Right hindlimb (tissue), 1 donor: ENCODE measurements at regions not wholly inside any gene's neighbourhood (a gene's known extent, or its start where the extent isn't known, plus 50 kb on each side); places are given as distances from the start of the nearest gene placed in this dataset.
"Not testable (repeated sequence)": the region's sequence is repeated elsewhere in the genome, so short reads cannot be mapped to it uniquely, and the experiment has no call there.

Source experiments
- DNase-seq: peaks from one replicate; pipeline ENCODE4 v3.0.0-alpha.2; 2018

DNA sequence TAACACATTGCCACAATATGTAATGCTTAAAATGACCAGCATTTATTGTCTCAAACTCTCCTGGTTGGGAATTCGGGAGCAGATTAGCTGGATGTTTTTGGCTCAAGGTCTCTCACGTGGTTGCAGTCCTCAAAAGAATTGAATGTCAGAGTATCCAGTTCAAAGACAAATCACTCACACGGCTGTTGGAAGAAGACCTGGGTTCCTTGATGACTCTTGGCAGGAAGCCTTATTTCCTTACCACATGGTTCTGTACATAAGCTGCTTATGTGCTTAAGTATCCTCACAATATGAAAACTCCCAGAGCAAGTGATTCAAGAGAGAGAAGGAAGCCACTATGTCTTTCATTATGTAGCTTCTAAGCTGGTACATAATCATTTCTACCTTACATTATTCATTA, 230.3 kb upstream of the PTPRD start:
- DNase-seq: peak; percentile 32

DNA sequence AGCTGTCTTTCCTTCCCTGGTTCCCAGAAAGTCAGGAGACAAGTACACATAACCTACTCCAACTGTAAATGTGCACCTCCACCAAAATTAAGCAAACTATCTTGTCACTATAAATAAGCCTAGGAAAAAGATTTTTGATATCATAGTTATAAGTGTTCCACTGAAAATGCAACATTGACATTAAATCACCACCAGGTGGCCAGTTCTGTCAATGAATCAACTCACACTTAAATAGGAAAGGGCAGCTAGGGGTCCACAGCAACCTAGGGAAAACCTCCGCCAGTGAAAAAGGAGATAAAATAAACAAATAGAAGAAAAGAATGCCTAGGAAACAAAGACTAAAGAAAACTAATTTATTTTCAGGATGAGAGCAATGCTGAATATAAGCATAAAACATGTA, 243.0 kb upstream of the PTPRD start:
- no peak for DNase-seq

DNA sequence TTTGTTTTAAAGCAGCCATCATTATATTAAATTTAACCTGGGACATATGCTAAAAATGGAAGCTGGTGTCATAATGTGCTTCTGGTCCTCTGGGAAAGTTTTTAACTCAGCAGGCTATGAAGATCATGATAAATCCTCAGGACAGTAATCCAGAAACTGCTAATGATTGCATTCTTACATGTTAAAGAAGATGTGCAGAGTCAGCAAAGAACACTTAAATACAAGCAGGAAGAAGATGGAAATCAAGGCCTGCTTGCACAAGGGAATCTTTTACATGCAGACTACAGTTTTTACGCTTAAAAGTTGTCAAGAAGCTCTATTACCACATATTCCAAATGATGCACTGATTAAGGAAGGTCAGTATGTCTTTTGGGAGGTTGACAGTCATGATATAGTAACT, 246.0 kb upstream of the PTPRD start:
- DNase-seq: no peak

DNA sequence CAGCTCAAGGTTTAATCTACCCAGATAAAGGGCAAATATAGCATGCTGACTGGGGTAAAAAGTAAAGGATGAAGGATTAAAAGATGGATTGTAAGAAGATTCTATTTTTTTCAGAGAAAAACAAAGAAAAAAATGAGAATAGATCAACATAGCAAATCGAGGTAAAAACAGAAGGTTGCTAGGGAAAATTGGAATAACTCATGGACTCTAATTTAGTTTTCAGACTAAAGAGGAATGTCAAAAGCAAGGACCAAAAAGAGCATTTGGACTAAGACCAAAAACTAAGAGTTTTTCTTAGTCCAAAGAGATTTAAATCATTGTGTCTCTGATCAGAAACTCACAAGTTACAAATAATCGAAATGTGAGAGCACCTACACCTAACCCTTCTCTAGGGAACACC, 250.7 kb upstream of the PTPRD start:
- no peak for DNase-seq

DNA sequence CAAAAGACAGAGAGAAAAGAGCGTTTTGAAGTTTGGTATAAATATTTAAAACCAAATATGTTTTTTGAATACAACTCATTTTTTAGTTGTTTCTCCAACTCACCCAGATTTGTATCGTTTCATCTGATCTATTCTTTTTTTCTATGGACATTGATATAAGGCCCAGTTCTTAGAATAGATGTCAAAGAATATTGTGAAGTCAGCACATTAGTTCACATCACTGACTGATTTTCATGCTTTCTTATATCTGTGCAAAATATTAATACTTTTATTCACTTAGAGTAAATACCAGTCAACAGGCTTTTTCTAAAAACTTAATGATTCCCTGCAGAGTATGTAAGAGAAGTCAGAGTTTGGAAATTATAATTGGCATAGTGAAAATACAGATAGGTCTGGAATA, 254.4 kb upstream of the PTPRD start:
- no peak for DNase-seq

DNA sequence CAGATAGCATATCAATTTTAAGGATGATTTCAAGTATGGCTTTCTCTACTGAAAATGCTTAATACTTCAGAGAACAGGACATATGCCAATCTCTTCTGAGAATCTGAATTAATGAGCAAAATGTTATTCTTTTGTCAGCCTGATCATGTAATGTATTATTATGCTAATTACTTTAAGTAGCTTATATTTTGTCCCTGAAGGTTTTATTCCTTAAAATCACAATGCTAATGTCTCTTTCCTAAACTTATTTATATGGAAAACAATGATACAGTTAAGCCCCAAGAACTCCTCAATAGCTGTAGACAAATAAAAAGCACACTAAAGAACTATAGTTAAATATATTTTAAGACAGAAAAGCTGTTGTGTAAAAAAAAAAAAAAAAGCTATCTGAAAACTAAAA, 256.9 kb upstream of the PTPRD start:
- no peak for DNase-seq

DNA sequence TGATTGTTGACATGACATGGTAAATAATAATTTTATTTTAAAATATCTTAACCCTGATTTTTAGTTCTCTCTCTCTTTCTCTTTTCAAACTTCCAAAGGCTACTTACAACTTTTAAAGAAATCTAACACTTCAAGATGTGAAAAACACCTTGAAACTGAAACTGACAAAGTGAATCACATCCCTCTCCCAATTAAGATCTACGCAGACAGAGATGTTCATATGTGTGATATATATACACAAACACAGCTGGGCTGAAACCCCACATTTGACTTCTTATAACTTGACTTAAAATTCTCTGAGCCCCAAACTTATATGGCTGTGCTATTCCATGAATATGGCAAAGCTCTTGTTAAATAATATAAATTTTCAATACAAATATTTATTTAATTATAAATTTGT, 261.2 kb upstream of the PTPRD start:
- no peak for DNase-seq

DNA sequence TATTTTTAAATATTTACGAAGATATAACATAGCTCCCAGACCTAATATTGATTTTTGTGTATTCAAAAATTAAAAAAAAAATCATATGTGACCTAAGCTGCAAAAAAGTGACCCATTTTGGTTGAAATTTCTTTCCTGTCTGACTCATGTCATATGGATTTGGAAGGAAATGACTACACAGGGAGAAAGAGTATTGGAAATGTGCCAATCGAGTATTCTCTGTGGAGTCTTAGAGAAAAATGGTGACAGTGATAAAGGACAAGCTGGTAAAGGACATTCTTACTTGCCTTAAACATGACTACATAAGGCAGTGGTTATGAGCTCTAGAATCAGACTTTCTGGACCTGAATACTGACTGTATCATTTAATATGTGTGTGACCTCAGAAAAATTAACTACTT, 262.9 kb upstream of the PTPRD start:
- no peak for DNase-seq

DNA sequence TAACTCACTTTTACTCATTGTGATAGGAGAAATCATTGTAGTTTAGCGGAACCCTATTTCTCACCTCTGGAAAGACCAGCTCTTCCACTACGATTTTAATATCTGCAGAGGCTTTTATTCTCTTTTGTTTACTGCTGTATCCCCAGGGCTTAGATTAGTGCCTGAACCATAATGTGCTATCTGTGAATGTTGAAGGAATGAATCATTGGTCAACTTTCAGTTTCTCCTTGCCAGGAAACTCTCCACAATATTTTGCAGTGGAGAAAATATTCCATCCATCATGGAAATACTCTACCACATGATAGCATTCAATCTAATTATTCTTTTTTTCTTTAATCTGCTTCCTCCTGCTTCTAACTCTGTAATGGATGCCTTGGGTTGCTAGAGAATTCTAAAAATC, 263.5 kb upstream of the PTPRD start:
- DNase-seq: no peak

DNA sequence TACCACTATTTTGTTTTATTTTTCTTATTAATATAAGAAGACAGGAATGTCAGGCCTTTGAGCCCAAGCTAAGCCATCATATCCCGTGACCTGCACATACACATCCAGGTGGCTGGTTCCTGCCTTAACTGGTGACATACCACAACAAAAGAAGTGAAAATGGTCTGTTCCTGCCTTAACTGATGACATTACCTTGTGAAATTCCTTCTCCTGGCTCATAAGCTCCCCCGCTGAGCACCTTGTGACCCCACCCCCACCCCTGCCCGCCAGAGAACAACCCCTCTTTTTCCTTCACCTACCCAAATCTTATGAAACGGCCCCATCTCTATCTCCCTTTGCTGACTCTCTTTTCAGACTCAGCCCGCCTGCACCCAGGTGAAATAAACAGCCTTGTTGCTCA, 277.5 kb upstream of the PTPRD start:
- not testable (repeated sequence) for DNase-seq

DNA sequence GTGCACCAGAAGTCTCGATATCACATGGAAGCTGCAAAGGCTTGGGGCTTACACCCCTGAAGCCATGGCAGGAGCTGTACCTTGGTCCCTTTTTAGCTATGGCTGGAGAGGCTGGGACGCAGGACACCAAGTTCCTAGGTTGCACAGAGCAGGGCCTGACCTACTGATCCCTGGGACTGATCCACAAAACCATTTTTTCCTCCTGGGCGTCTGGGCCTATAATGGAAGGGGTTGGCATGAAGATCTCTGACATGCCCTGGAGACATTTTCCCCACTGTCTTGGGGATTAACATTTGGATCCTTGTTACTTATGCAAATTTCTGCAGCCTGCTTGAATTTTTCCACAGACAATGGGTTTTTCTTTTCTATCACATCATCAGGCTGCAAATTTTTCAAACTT, 286.7 kb upstream of the PTPRD start:
- DNase-seq: no peak

DNA sequence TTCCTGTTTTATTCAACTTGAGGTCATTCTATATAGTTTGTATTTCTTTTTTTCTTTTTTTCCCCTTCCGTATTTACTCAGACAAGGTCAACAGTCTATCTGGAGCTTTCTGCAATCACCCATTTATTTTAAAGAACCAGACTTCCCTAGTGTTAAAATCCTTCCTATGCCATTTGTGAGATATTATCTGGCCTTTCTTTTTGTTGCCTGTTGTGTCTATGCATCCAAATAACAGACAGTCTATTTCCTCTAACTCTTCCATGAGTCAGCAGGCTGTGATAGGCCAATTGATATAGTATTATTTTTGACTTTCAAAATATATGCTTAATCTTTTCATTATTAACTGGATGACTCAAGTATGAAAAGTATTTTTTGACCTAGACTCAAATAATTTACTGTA, 291.2 kb upstream of the PTPRD start:
- DNase-seq: no peak

DNA sequence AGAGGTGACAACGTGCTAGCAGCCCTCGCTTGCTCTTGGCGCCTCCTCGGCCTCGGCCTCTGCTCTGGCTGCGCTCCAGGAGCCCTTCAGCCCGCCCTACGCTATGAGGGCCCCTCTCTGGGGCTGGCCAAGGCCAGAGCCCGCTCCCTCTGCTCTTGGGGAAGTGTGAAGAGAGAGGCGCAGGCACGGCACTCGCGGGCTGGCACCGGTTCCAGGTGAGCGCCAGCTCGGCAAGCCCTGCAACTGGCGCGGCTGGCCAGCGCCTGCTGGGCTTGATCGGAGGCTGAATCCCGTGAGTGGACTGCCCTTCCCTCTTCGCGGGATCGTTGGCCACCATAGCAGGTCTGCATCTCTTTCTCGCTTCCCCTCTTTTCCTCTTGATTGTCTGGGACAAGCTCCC, 298.0 kb upstream of the PTPRD start:
- DNase-seq: no peak

DNA sequence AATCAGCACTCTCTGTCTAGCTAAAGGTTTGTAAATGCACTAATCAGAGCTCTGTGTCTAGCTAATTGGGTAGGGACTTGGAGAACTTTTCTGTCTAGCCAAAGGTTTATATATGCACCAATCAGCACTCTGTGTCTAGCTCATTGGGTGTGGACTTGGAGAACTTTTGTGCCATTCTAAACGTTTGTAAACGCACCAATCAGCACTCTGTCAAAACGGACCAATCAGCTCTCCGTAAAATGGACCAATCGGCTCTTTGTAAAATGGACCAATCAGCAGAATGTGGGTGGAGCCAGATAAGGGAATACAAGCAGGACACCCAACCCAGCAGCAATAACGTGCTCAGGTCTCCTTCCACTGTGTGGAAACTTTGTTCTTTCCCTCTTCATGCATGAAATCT, 298.6 kb upstream of the PTPRD start:
- no peak for DNase-seq

DNA sequence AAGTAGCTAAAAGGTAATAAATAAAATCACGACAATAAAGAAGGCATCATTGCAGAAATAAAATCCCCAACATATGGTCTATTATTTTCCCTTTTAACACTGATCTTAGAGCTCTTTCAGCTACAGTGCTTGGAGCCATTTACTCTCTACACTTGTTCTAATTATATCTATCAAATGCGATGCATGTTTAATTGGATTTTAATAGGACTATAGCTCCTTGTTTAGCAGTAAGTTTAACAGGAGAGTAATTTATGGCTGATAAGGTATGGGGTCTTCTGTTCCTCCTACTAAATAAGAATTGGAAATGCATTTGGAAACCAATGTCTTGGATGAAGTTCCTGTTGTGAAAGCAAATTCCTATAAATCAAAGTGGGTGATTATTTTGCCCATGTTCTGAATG, 304.2 kb upstream of the PTPRD start:
- no peak for DNase-seq

DNA sequence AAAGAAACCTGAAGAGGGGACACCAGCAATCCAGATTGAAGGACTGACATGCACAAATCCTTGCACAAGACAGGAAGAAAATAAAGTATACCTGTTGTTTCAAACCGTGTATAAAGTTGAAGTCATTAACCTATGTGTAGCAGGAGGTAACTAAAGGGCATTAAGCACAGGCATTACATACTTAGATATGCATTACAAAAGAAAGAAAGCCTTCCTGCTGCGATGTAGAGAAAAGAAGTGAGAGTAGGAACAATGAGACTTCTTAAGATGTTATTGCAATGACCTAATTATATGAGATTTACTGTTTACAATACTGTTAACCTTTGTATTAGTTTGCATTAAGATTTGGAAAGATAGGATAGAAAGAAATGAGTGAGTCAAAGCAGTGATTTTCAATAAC, 308.9 kb upstream of the PTPRD start:
- DNase-seq: no peak

DNA sequence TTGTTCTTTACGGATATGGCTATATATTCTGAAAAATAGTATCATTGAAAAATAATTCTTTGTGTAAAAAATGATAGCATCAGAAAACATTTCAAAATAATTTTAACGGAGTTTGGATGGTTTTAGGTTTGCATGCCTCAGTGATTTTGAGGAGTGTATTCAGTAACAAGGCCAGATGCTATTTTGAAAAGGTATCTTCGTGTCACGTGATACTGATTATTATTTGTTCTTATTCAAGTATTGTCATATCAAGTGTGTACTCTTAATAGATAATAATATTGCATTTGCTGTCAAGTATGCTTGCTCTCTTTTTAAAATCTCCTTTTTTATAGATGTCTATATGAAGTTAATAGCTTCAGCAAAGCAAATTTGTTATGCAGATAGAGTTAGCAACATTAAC, 313.1 kb upstream of the PTPRD start:
- no peak for DNase-seq

DNA sequence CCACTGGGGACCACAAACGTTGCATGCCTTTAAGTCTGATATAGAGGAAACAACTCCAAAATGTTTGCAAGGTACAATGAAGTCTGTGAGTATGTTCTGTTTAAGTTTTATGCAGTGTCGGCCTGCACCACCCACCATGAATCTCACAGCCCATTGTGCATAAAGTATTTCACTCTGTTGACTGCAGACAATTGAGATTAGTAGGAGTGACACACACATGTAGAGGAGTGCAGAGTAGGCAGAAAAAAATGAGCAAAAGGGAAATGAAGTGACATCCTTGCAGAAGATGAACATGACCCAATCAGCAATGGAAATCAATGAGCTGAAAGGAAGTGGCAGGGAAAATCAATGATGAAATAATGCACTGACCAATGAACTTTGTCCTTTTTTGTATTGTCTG, 315.6 kb upstream of the PTPRD start:
- no peak for DNase-seq

DNA sequence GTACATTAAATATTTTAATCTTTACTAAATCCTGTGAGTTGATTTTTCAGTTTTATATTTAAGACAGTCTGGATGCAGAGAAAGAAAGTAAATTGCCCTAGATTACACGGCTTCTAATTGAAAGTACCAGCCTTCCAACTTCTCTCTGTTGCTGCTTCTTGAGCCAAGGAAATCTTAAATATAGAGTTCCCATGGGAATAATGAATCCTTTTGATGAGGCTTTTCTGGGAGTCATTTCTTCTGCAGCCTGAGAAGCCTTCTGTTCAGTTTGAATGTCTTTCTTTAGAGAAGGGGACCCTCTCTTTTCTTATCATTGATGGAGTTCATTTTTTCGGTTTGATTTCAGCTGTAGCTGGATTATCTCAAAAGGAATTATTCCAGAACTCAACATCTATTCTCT, 317.3 kb upstream of the PTPRD start:
- DNase-seq: no peak

DNA sequence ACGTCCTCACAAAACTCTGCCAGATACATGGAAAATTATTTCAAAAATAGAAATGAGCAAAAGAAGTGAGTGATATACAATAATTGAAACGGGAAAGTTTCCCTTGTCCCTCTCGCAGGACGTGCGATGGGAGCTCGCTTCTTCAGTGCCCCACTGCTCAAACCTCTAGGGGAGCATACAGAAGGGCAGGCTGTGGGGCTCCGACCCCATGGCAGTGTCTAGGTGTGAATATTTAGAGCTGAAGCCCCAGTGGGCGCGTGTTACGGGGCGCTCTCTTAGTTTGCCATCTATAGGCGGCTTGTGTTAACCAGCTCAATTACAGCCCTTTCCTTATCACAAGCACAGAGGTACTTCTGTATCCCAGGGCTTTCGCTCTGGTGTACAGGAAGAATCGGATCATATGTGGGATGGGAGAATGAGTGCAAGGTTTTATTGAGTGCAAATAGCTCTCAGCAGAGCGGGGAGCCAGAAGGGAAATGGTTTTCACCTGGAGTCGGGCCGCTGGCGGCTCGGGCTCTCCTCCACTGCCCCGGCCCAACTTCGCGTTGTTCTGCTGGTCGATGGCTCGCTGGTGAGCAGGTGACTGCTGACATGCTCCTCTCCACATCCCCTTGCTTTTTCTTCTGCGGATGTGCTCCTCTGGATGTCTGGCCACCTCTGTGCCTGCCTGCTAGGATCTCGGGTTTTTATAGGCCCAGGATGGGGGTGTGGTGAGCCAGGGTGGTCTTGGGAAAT, 334.0 kb upstream of the PTPRD start:
- DNase-seq: no peak

DNA sequence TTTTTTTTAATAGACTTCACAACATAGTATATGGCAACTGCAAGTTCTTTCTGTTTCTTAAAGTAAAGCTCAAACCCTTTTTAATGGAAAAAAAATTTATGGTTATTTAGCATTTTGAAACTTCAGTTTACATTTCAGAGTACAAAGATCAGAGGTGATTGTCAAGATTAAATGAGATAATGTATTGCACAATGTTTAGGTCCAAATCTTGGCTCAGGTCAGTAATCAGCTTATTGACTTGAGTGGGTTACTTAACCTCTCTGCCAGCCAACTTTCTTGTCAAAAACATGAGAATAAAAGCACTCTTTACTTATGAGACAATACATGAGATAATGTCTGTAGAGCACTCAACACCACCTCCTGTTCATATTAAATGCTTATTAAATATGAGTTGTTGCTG, 345.1 kb upstream of the PTPRD start:
- no peak for DNase-seq

DNA sequence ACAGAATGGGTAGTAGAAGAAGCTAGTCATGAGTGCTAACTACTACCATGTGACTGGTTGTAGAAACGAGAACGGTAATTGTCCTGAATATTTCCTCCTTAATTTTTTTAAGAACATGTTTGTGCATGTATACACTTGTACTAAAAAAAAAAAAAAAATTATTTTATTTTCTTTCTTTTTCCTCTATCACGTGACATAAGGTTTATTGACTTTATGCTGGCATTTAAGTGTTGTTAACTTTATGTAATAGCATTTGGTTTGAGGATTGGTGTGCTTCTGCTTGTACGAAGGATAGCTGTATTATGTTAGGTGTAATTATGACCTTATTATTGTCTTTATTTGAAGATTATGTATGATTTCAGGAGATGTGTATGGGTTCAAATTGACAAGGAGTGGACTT, 349.1 kb upstream of the PTPRD start:
- DNase-seq: no peak

DNA sequence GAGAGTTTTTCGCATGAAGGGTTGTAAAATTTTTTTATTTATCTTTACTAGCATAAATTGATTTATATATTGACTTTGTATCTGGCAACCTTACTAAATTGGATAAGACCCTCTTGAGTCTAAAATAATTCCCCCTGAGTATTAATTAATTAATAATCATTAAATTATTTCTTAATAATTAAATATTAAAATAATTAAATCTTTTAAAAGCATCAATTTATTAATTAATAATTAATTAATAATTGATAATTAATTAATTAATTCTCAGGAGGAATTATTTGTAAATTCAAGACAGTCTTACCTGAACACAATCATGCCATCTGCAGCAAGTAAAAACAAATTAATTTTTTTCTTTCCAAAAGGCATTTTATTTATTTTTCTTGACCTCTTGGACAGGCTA, 370.4 kb upstream of the PTPRD start:
- no peak for DNase-seq

DNA sequence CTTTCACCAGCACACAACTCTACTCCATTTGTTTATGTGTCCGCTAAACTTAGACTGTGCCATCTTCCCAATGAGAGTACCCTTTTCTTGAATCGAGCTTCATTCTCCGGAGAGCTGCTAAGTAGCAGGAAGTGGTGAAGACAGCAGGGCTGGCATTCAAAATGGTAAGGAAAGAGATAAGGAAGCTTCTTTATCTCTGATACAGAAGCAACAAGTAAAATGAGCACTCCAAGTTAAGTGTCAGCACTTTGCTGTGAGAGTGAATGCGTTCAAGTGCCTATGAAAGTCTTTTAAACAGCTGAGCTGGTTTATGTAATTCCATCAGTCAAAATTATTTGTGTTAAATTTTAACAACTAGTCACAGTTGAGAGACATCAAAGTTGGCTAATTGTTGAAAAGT, 386.8 kb upstream of the PTPRD start:
- no peak for DNase-seq

DNA sequence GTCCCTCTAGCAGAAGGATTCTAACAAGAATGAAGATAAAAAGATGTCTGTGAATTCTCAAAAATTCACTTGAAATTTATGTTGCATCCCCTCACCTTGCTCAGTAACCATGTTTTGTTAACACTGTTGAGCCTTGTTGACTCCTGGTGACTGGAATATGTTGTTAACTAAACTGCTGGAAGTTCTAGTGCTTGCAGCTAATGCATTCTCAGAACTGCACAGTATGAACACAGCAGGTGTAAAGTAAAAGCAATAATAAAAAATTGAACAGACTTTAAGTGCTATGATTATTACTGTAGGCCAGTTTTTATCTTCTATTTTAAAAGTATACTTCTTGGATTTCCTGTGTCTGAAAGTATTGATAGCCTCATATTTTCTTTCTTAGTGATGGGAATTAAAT, 388.7 kb upstream of the PTPRD start:
- no peak for DNase-seq

DNA sequence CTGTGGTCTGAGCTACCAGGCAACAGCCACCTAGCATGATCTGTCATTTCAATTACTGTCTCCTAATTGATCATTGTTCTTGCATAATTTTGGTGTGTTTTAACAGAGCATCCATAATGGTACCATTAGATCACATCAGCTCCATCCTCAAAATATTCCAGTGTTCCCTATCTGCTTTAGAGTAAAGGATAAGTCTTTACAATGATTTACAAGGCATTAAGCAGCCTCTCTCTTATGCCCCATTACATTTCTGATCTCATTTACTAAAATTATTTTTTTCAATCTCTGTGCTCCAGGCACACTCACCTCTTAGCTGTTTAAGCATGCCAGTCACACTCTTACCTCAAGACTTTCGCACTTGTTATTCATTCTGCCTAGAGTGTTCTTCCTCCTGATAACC, 389.9 kb upstream of the PTPRD start:
- no peak for DNase-seq
